GM12878 (cell line): ENCODE measurements at regions not wholly inside any gene's neighbourhood (a gene's known extent, or its start where the extent isn't known, plus 50 kb on each side); places are given as distances from the start of the nearest gene placed in this dataset.

Source experiments
- ATAC-seq: fragments of 200-7000 bp; cut with Tn5 transposase; 3 replicates; pipeline ENCODE4 v1.9.1; 2020; ENCODE audit warnings: mild to moderate bottlenecking, moderate library complexity
- BruUV-seq: library from RNA; stranded (reverse); fragments of 400-500 nt; replicated peaks from 2 replicates; lab custom pipeline; 2021; lab: Mats Ljungman, UMichigan
- CTCF ChIA-PET: fragments of 300-600 bp; sonication (Branson Sonifier 250); formaldehyde crosslinking; extraction: SDS; loops from one replicate; lab custom pipeline; 2021; ENCODE audit warnings: inconsistent platforms; lab: Yijun Ruan, JAX
- POLR2A ChIA-PET: fragments of 350-600 bp; formaldehyde crosslinking; extraction: SDS; loops from one replicate; lab custom pipeline; 2021; ENCODE audit warnings: inconsistent platforms; lab: Charles Lee
- RAD21 ChIA-PET: fragments of 300-600 bp; sonication (Branson Sonifier 250); formaldehyde crosslinking; loops from one replicate; lab custom pipeline; 2023; ENCODE audit warnings: antibody characterized with exemption; ENCODE audit not compliant: unreplicated experiment; lab: Charles Lee
- SMC1A ChIA-PET: fragments of 300-600 bp; sonication (Branson Sonifier 250); formaldehyde crosslinking; loops from one replicate; lab custom pipeline; 2023; ENCODE audit not compliant: unreplicated experiment, uncharacterized antibody; lab: Charles Lee
- DNase-seq: peaks from one replicate; pipeline ENCODE4 v3.0.0-alpha.2; 2011; ENCODE audit warnings: low read depth, low spot score
- FAIRE-seq: peaks from 3 replicates; lab custom pipeline; 2011; peaks lifted over from hg19 to GRCh38; lab: Jason Lieb, UNC
- H2AFZ ChIP-seq: 2 replicates; pipeline ENCODE4 v1.6.0; 2011; ENCODE audit warnings: low read depth, low read length, control low read depth; ENCODE audit not compliant: control insufficient read depth
- H3K27ac ChIP-seq: 2 replicates; pipeline ENCODE4 v1.5.1; 2011; ENCODE audit warnings: control low read depth; ENCODE audit not compliant: control insufficient read depth, insufficient read depth
- H3K27me3 ChIP-seq, 2 experiments: replicated peaks in 1 of 2; 2 replicates each; pipeline versions ENCODE4 v1.6.0 to v1.6.1; 2011; ENCODE audit warnings: low read length in 1 of 2; ENCODE audit not compliant: control insufficient read depth in 2 of 2, insufficient read depth in 2 of 2
- H3K36me3 ChIP-seq, 2 experiments: 2 replicates each; pipeline ENCODE4 v1.5.1; 2011; ENCODE audit warnings: low read length in 1 of 2; ENCODE audit not compliant: control insufficient read depth in 2 of 2, insufficient read depth in 2 of 2
- H3K4me1 ChIP-seq: 2 replicates; pipeline ENCODE4 v1.6.1; 2011; ENCODE audit warnings: mild to moderate bottlenecking, low read length, moderate library complexity, mixed read lengths; ENCODE audit not compliant: control insufficient read depth, insufficient read depth
- H3K4me2 ChIP-seq: 2 replicates; pipeline ENCODE4 v1.6.0; 2011; ENCODE audit warnings: control low read depth; ENCODE audit not compliant: control insufficient read depth, insufficient read depth
- H3K4me3 ChIP-seq: fragments of 200-600 bp; sonication (generic); 2 replicates; pipeline ENCODE4 v1.5.1; 2016
- H3K79me2 ChIP-seq: 2 replicates; pipeline ENCODE4 v1.6.0; 2011; ENCODE audit warnings: low read length; ENCODE audit not compliant: control insufficient read depth, insufficient read depth
- H3K9ac ChIP-seq: 2 replicates; pipeline ENCODE4 v1.8.0; 2011; ENCODE audit warnings: low read length, control low read depth, mixed read lengths; ENCODE audit not compliant: control insufficient read depth, insufficient read depth
- H3K9me3 ChIP-seq: replicated peaks from 3 replicates; pipeline ENCODE4 v1.5.1; 2011; ENCODE audit warnings: mild to moderate bottlenecking, low read length; ENCODE audit not compliant: control insufficient read depth, insufficient read depth
- H4K20me1 ChIP-seq: 2 replicates; pipeline ENCODE4 v1.6.0; 2011; ENCODE audit not compliant: control insufficient read depth, insufficient read depth
- CTCF ChIP-seq, 3 experiments: IDR thresholded peaks in 2 of 3; conservative IDR thresholded peaks in 1 of 3; 2 replicates each; pipeline ENCODE4 v1.5.1; 2011; ENCODE audit warnings: low read depth in 3 of 3, low read length in 3 of 3, mild to moderate bottlenecking in 3 of 3, control low read depth in 2 of 3, moderate library complexity in 2 of 3, inconsistent platforms in 1 of 3, mixed read lengths in 1 of 3; ENCODE audit not compliant: control insufficient read depth in 2 of 3, insufficient read depth in 1 of 3; ENCODE audit errors: extremely low read depth in 1 of 3
- E2F4 ChIP-seq: IDR thresholded peaks from 2 replicates; pipeline ENCODE4 v1.6.1; 2012; ENCODE audit warnings: low read depth, low read length, improper control_type of control experiment
- ETV6 ChIP-seq, 2 experiments: fragments of 450-650 bp in 1 of 2; IDR thresholded peaks in 1 of 2; conservative IDR thresholded peaks in 1 of 2; 2 replicates each; pipeline ENCODE4 v1.6.1; 2014; ENCODE audit warnings: antibody characterized with exemption in 1 of 2, borderline replicate concordance in 1 of 2, low read depth in 1 of 2, mild to moderate bottlenecking in 1 of 2, moderate library complexity in 1 of 2
- HDAC6 ChIP-seq: fragments of 200-600 bp; sonication (generic); IDR thresholded peaks from one replicate; pipeline ENCODE4 v1.8.0; 2017; ENCODE audit warnings: antibody characterized with exemption; ENCODE audit not compliant: unreplicated experiment
- IRF5 ChIP-seq: fragments of 450-650 bp; IDR thresholded peaks from 2 replicates; pipeline ENCODE4 v1.6.1; 2017; ENCODE audit warnings: borderline replicate concordance
- MEF2B ChIP-seq: fragments of 450-650 bp; IDR thresholded peaks from 2 replicates; pipeline ENCODE4 v1.6.1; 2018; ENCODE audit warnings: mild to moderate bottlenecking, moderate library complexity; ENCODE audit not compliant: partially characterized antibody, poor library complexity, severe bottlenecking
- NFXL1 ChIP-seq: fragments of 450-650 bp; IDR thresholded peaks from 2 replicates; pipeline ENCODE4 v1.6.1; 2017; ENCODE audit warnings: antibody characterized with exemption, mild to moderate bottlenecking, borderline replicate concordance
- POLR2AphosphoS2 ChIP-seq: IDR thresholded peaks from 2 replicates; pipeline ENCODE4 v1.6.1; 2011; ENCODE audit warnings: low read depth, mild to moderate bottlenecking, low read length, improper control_type of control experiment, moderate library complexity
- RAD21 ChIP-seq: IDR thresholded peaks from 2 replicates; pipeline ENCODE4 v1.6.1; 2011; ENCODE audit warnings: mild to moderate bottlenecking, low read depth, low read length, moderate library complexity; ENCODE audit not compliant: insufficient read depth
- SIX5 ChIP-seq: IDR thresholded peaks from 2 replicates; pipeline ENCODE4 v1.6.1; 2011; ENCODE audit warnings: mild to moderate bottlenecking, low read depth, low read length, moderate library complexity; ENCODE audit not compliant: severe bottlenecking
- TBL1XR1 ChIP-seq: IDR thresholded peaks from 2 replicates; pipeline ENCODE4 v1.6.1; 2012; ENCODE audit warnings: low read depth, low read length, improper control_type of control experiment
- TCF12 ChIP-seq: IDR thresholded peaks from 2 replicates; pipeline ENCODE4 v1.6.1; 2011; ENCODE audit warnings: low read depth, mild to moderate bottlenecking, low read length
- ZNF207 ChIP-seq: fragments of 450-650 bp; IDR thresholded peaks from 2 replicates; pipeline ENCODE4 v1.6.1; 2014; ENCODE audit warnings: antibody characterized with exemption, mild to moderate bottlenecking, borderline replicate concordance
- ZNF24 ChIP-seq: fragments of 450-650 bp; IDR thresholded peaks from 2 replicates; pipeline ENCODE4 v1.6.1; 2017; ENCODE audit warnings: antibody characterized with exemption, mild to moderate bottlenecking
- ZSCAN29 ChIP-seq: fragments of 450-650 bp; IDR thresholded peaks from 2 replicates; pipeline ENCODE4 v1.6.1; 2017; ENCODE audit warnings: mild to moderate bottlenecking, moderate library complexity
- WGBS: methylation state at CpG from one replicate; pipeline ENCODE4 v1.1.6; 2016; ENCODE audit warnings: low lambda C conversion rate; ENCODE audit not compliant: insufficient replicate concordance, insufficient coverage; ENCODE audit errors: missing lambda C conversion rate; 5-methylcytosine and 5-hydroxymethylcytosine counted together
- in situ Hi-C: fragments of 300-500 bp; cut with MboI; formaldehyde crosslinking; loops from 9 replicates; pipeline ENCODE4 v1.14.3; 2018; ENCODE audit warnings: mixed read lengths
- intact Hi-C: fragments of 100-400 bp; cut with micrococcal nuclease; formaldehyde crosslinking; loops from one replicate; pipeline ENCODE4 v1.14.2; 2022; ENCODE audit not compliant: unreplicated experiment

GRCh38 chr9:85401998-85402397 is 339.8 kb downstream of the AGTPBP1 start (continued):
- no peak for TF ChIP-seq ETV6 (conservative IDR thresholded peaks at IDR 0.05 in 1 of 2, IDR thresholded peaks at IDR 0.05 in 1 of 2; ENCODE audit: borderline replicate concordance in 1 of 2, low read depth in 1 of 2)
- TF ChIP-seq ZNF24 = no peak
- TF ChIP-seq CTCF (IDR thresholded peaks at IDR 0.05 in 2 of 3, conservative IDR thresholded peaks at IDR 0.05 in 1 of 3; ENCODE audit: control insufficient read depth in 2 of 3, extremely low read depth in 1 of 3, insufficient read depth in 1 of 3, low read depth in 3 of 3, low read length in 3 of 3) = no peak
- no peak for TF ChIP-seq RAD21
- no peak for TF ChIP-seq HDAC6
- TF ChIP-seq IRF5 = no peak
- TF ChIP-seq POLR2AphosphoS2 = no peak
- no peak for TF ChIP-seq TBL1XR1

- intact Hi-C loops = no loop called here
- ChIA-PET CTCF (interaction anchor here (1.7 kb wide), 1 partner anchor 28 kb away, joined by 5 read pairs; no protein-coding TSS in a partner anchor), SMC1A (no interaction called here), RAD21 (no interaction called here)
- ATAC-seq = no peak
- H3K27me3 ChIP-seq = no peaks in the 10 kb centered on the region
- no peaks in the 10 kb centered on the region for H3K36me3 ChIP-seq
- H2AFZ ChIP-seq = no peak overlapping the region
- H3K9ac ChIP-seq = no peak overlapping the region
- 10% methylated on average over 6 of the region's 6 CpGs for WGBS
- no TSS peak for BruUV-seq
- no peak for TF ChIP-seq ZNF24
- TF ChIP-seq NFXL1 = no peak
- no peak for TF ChIP-seq E2F4
- no peak for TF ChIP-seq TCF12
- no peak for TF ChIP-seq ZNF207
- no peak for TF ChIP-seq ZSCAN29
- TF ChIP-seq SIX5 = no peak
- TF ChIP-seq MEF2B = no peak
- TF ChIP-seq, all 136 proteins: peak for 0
- Histone ChIP-seq H3K4me2 (no peak overlapping the region), H3K4me1 (no peaks in the 10 kb centered on the region), H3K27ac (no peak overlapping the region), H3K4me3 (no peak overlapping the region), H4K20me1 (no peaks in the 10 kb centered on the region), H3K9me3 (no peaks in the 10 kb centered on the region), H3K79me2 (no peaks in the 10 kb centered on the region)
- DNase-seq = no peak
- POLR2A ChIA-PET = no interaction called here
- no peak for FAIRE-seq
- in situ Hi-C loops = no loop called here
Measured at GRCh38 chr9:85397005-85397404, 344.7 kb downstream of the AGTPBP1 start.
